Sigmoid colon (tissue), 3 donors: ENCODE measurements at regions not wholly inside any gene's neighbourhood (a gene's known extent, or its start where the extent isn't known, plus 50 kb on each side); places are given as distances from the start of the nearest gene placed in this dataset.

Source experiments
- POLR2A ChIP-seq, 2 donors: fragments of 450-650 bp; IDR thresholded peaks; one replicate each; pipeline ENCODE4 v1.6.1; 2016; ENCODE audit warnings: antibody characterized with exemption in 2 of 2, mild to moderate bottlenecking in 2 of 2, moderate library complexity in 2 of 2
- TF ChIP-seq, protein P1 (sequence below), 4 experiments: fragments of 450-650 bp in 3 of 4; fragments of 200-600 bp in 1 of 4; IDR thresholded peaks; one replicate each; pipeline ENCODE4 v1.5.1; 2016 to 2019; ENCODE audit warnings: antibody characterized with exemption in 4 of 4, mild to moderate bottlenecking in 3 of 4, moderate library complexity in 2 of 4

DNA sequence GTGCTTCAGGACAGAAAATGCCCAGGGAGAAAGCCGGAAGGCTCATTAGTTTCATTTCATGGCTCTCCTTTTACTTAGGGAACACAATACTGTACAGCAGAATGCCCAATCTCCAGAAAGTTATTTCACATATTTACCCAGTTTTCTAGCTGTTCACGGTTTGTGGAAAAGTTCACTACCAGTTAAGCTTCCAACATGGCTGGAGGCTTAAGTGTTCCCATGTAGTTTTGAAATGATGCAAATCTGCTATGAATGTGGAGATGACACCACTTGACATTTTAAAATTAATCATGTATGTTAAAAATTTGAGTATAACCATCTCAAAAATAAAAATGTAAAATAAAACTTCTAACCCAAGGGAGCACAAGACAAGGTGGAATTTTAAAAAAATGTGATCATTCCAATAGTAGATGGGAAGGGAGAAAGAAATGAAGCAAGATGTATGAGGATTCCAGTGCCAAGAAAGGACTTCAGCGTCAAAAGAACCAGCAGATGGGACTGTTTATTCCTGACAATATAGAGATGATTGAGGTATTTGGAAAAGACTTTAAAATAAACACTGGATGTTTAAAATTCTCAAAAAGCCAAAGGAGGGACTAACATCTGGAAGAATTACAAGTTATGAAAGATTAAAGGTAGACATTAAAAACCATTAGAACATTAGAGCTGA is 60.9 kb upstream of the OSR1 start:
- TF ChIP-seq, protein P1, sequence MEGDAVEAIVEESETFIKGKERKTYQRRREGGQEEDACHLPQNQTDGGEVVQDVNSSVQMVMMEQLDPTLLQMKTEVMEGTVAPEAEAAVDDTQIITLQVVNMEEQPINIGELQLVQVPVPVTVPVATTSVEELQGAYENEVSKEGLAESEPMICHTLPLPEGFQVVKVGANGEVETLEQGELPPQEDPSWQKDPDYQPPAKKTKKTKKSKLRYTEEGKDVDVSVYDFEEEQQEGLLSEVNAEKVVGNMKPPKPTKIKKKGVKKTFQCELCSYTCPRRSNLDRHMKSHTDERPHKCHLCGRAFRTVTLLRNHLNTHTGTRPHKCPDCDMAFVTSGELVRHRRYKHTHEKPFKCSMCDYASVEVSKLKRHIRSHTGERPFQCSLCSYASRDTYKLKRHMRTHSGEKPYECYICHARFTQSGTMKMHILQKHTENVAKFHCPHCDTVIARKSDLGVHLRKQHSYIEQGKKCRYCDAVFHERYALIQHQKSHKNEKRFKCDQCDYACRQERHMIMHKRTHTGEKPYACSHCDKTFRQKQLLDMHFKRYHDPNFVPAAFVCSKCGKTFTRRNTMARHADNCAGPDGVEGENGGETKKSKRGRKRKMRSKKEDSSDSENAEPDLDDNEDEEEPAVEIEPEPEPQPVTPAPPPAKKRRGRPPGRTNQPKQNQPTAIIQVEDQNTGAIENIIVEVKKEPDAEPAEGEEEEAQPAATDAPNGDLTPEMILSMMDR (IDR thresholded peaks at IDR 0.05): no peak
- no peak for TF ChIP-seq POLR2A (IDR thresholded peaks at IDR 0.05)
